T-cell (primary cell): ENCODE measurements at regions not wholly inside any gene's neighbourhood (a gene's known extent, or its start where the extent isn't known, plus 50 kb on each side); places are given as distances from the start of the nearest gene placed in this dataset.

Experiments used
- ATAC-seq, 4 experiments: fragments of 200-7000 bp in 3 of 4; fragments of 150-1000 bp in 1 of 4; cut with Tn5 transposase; replicated peaks in 1 of 4; 1 replicate in 3 of 4; 2 replicates in 1 of 4; pipeline ENCODE4 v1.10.0; 2021; ENCODE audit warnings: moderate library complexity in 3 of 4, mild to moderate bottlenecking in 2 of 4, moderate number of reproducible peaks in 1 of 4
- CTCF ChIA-PET, 2 donors: fragments of 300-600 bp; sonication (Branson Sonifier 250); formaldehyde crosslinking; loops; one replicate each; lab custom pipeline; 2022; ENCODE audit warnings: antibody characterized with exemption in 2 of 2; lab: Charles Lee
- POLR2A ChIA-PET, 2 donors: fragments of 300-600 bp; sonication (Branson Sonifier 250); formaldehyde crosslinking; loops; one replicate each; lab custom pipeline; 2022; ENCODE audit warnings: antibody characterized with exemption in 2 of 2; lab: Charles Lee
- DNase-seq, 35 experiments: peaks; one replicate each; pipeline versions ENCODE4 v3.0.0 to v3.0.0-alpha.2; 2013 to 2023
- H3K27ac ChIP-seq: one replicate; pipeline ENCODE4 v1.5.1; 2013; ENCODE audit warnings: low read length
- H3K27me3 ChIP-seq, 2 experiments: replicated peaks in 1 of 2; 1 replicate in 1 of 2; 2 replicates in 1 of 2; pipeline versions ENCODE4 v1.6.1 to v1.7.0; 2013; ENCODE audit warnings: low read length in 1 of 2, mixed read lengths in 1 of 2; ENCODE audit not compliant: control insufficient read depth in 2 of 2, insufficient read depth in 2 of 2; ENCODE audit errors: extremely low read depth in 1 of 2
- H3K36me3 ChIP-seq, 2 donors: 1 replicate in 1 of 2; 2 replicates in 1 of 2; pipeline versions ENCODE4 v1.6.1 to v1.7.0; 2013; ENCODE audit warnings: low read length in 1 of 2; ENCODE audit not compliant: control insufficient read depth in 2 of 2, insufficient read depth in 1 of 2; ENCODE audit errors: extremely low read depth in 1 of 2
- H3K4me1 ChIP-seq, 2 experiments: 1 replicate in 1 of 2; 2 replicates in 1 of 2; pipeline versions ENCODE4 v1.6.1 to v1.7.0; 2013; ENCODE audit warnings: low read length in 2 of 2, mixed read lengths in 1 of 2; ENCODE audit not compliant: insufficient read depth in 2 of 2, control insufficient read depth in 1 of 2; ENCODE audit errors: extremely low read depth in 1 of 2
- H3K4me3 ChIP-seq, 2 donors: 1 replicate in 1 of 2; 2 replicates in 1 of 2; pipeline versions ENCODE4 v1.5.1 to v1.7.0; 2013; ENCODE audit warnings: mild to moderate bottlenecking in 2 of 2, low read length in 1 of 2, moderate library complexity in 1 of 2; ENCODE audit not compliant: control insufficient read depth in 1 of 2; ENCODE audit errors: extremely low read depth in 1 of 2
- H3K9me3 ChIP-seq: 2 replicates; pipeline ENCODE4 v1.7.0; 2013
- H3K27ac Mint-ChIP-seq, 2 donors: one replicate each; pipeline ENCODE4 v1.8.0; 2020 to 2021; ENCODE audit warnings: mild to moderate bottlenecking in 2 of 2, mixed read lengths in 2 of 2
- H3K27me3 Mint-ChIP-seq, 2 donors: one replicate each; pipeline ENCODE4 v1.8.0; 2021 to 2022; ENCODE audit warnings: mixed read lengths in 2 of 2
- H3K36me3 Mint-ChIP-seq: one replicate; pipeline ENCODE4 v1.8.0; 2021; ENCODE audit warnings: mixed read lengths
- H3K4me1 Mint-ChIP-seq, 3 donors: one replicate each; pipeline ENCODE4 v1.8.0; 2020 to 2022; ENCODE audit warnings: mixed read lengths in 3 of 3, mild to moderate bottlenecking in 1 of 3
- H3K4me3 Mint-ChIP-seq, 3 donors: one replicate each; pipeline ENCODE4 v1.8.0; 2020 to 2022; ENCODE audit warnings: mild to moderate bottlenecking in 3 of 3, mixed read lengths in 3 of 3, moderate library complexity in 3 of 3
- H3K9me3 Mint-ChIP-seq, 3 donors: one replicate each; pipeline ENCODE4 v1.8.0; 2020 to 2022; ENCODE audit warnings: mixed read lengths in 3 of 3
- WGBS: methylation state at CpG from one replicate; pipeline ENCODE4 v1.1.5; 2013; ENCODE audit warnings: missing lambda C conversion rate; ENCODE audit not compliant: insufficient coverage; 5-methylcytosine and 5-hydroxymethylcytosine counted together

DNA sequence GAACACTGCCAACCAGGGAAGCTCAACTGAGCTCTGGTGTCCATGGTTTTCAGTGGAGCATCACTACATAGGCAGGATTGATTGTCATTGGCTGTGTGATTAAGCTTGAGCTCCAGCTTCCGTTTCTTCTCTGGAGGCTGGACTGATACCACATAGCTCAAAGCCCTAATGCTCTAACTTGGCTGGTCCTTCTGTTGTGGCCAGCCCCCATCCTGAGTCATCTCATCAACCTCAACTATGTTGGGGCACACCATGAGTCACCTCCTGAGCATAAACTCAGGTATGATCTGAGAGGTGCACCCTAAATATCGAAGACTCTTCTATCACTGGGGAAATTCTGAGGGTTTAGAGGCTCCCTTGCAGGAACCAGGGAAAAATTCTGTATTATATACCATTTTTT lies 114.5 kb upstream of the INHBA start:
- WGBS = 50% methylated on average over 1 of the region's 2 CpGs
- ChIA-PET POLR2A (no interaction called here), CTCF (no interaction called here)
- DNase-seq = peak in 1 of 35 experiments; percentile 1
- Histone ChIP-seq H3K27ac (no peak overlapping the region), H3K9me3 (no peaks in the 10 kb centered on the region), H3K4me1 (no peaks in the 10 kb centered on the region), H3K36me3 (no peaks in the 10 kb centered on the region), H3K27me3 (no peaks in the 10 kb centered on the region), H3K4me3 (no peak overlapping the region)
- Mint-ChIP-seq H3K4me3 (no peak overlapping the region), H3K27me3 (peaks cover 0 to 4% of the 10 kb centered on the region in 2 donors), H3K27ac (no peak overlapping the region), H3K4me1 (peaks cover 0 to 19% (median 5%) of the 10 kb centered on the region in 3 donors), H3K36me3 (no peaks in the 10 kb centered on the region), H3K9me3 (peaks cover 0 to 3% (median 0%) of the 10 kb centered on the region in 3 donors)
- peak in 1 of 4 experiments; percentile 55 for ATAC-seq

DNA sequence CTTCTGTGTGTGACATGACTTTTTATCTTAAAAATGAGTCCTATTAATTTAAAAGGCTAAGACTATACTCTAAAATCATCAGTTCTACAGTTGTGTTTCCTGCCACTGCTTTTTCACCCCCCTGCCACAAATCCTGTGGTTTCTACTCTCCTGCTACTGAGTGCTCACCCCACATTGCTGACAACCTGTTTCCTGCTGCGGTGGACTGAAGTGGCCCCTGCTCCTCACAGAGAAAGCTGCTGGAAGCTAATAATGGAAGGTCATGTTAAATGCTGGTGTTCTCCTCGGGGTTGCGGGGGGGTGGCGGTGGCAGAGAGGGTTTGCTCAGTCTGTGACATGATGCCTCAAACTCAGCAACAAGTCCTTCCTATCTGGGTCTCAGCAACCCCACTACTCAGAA lies 113.2 kb upstream of the INHBA start:
- Histone ChIP-seq H3K27ac (no peak overlapping the region), H3K4me3 (no peak overlapping the region), H3K27me3 (no peaks in the 10 kb centered on the region), H3K4me1 (no peaks in the 10 kb centered on the region), H3K36me3 (no peaks in the 10 kb centered on the region), H3K9me3 (no peaks in the 10 kb centered on the region)
- peak in 1 of 4 experiments; percentile 23 for ATAC-seq
- H3K9me3 Mint-ChIP-seq = no peaks in the 10 kb centered on the region
- H3K27me3 Mint-ChIP-seq = no peaks in the 10 kb centered on the region
- ChIA-PET POLR2A (no interaction called here), CTCF (no interaction called here)
- H3K4me1 Mint-ChIP-seq = peaks cover 0 to 19% (median 5%) of the 10 kb centered on the region in 3 donors
- H3K36me3 Mint-ChIP-seq = no peaks in the 10 kb centered on the region
- no peak overlapping the region for H3K27ac Mint-ChIP-seq
- WGBS = no CpG with 5 or more reads among the region's 4 CpGs
- peak in 5 of 35 experiments; percentile 1 to 6 (median 1) for DNase-seq
- H3K4me3 Mint-ChIP-seq = no peak overlapping the region

DNA sequence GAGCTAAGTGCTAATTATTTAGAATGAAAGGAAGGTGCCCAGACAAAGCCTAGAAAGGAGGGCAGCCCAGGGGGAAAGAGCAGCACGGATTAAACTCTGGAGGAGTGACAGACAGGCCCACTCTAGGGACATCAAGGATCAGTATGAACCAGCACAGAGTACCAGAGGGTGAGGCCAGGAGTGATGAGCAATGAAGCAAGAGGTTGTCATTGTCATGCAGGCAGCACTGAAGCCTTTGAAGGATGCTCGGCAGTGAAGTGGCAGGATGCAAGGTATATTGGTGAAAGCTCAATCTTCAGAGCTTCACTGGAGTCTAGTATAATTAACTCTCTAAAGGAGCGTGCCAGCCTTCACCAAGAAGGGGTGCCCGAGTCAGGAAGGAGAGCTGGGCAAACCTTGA lies 112.0 kb upstream of the INHBA start:
- DNase-seq = no peak
- ChIA-PET POLR2A (no interaction called here), CTCF (no interaction called here)
- peaks cover 0 to 19% (median 5%) of the 10 kb centered on the region in 3 donors for H3K4me1 Mint-ChIP-seq
- ATAC-seq = no peak
- Histone ChIP-seq H3K36me3 (no peaks in the 10 kb centered on the region), H3K4me1 (no peaks in the 10 kb centered on the region), H3K27me3 (no peaks in the 10 kb centered on the region), H3K9me3 (no peaks in the 10 kb centered on the region), H3K27ac (no peak overlapping the region), H3K4me3 (no peak overlapping the region)
- no peaks in the 10 kb centered on the region for H3K27me3 Mint-ChIP-seq
- no peak overlapping the region for H3K4me3 Mint-ChIP-seq
- no peak overlapping the region for H3K27ac Mint-ChIP-seq
- 58% methylated on average over 4 of the region's 4 CpGs for WGBS
- H3K36me3 Mint-ChIP-seq = no peaks in the 10 kb centered on the region
- no peaks in the 10 kb centered on the region for H3K9me3 Mint-ChIP-seq

- no peak overlapping the region for H3K27ac Mint-ChIP-seq
Observed at GRCh38 chr7:41813286-41813685, 110.4 kb upstream of the INHBA start.

GRCh38 chr7:41811941-41812340 lies 109.1 kb upstream of the INHBA start:
- H3K4me1 Mint-ChIP-seq = peaks cover 0 to 15% (median 5%) of the 10 kb centered on the region in 3 donors
- ChIA-PET CTCF (no interaction called here), POLR2A (no interaction called here)

More at GRCh38 chr7:41813286-41813685, 110.4 kb upstream of the INHBA start:
- Mint-ChIP-seq H3K36me3 (no peaks in the 10 kb centered on the region), H3K27me3 (no peaks in the 10 kb centered on the region), H3K4me1 (peaks cover 0 to 19% (median 5%) of the 10 kb centered on the region in 3 donors), H3K4me3 (no peak overlapping the region), H3K9me3 (peaks cover 0 to 3% (median 0%) of the 10 kb centered on the region in 3 donors)
- DNase-seq = no peak
- H3K4me3 ChIP-seq = no peak overlapping the region
- H3K4me1 ChIP-seq = no peaks in the 10 kb centered on the region
- no peaks in the 10 kb centered on the region for H3K9me3 ChIP-seq
- H3K36me3 ChIP-seq = no peaks in the 10 kb centered on the region
- no peak for ATAC-seq
- H3K27me3 ChIP-seq = no peaks in the 10 kb centered on the region
- ChIA-PET POLR2A (no interaction called here), CTCF (no interaction called here)
- WGBS = no CpG with 5 or more reads among the region's 2 CpGs
- H3K27ac ChIP-seq = no peak overlapping the region

GRCh38 chr7:41809940-41810576 lies 107.2 kb upstream of the INHBA start:
- no peaks in the 10 kb centered on the region for H3K36me3 Mint-ChIP-seq
- H3K4me1 Mint-ChIP-seq = peaks cover 0 to 3% (median 0%) of the 10 kb centered on the region in 3 donors
- DNase-seq = no peak
- Histone ChIP-seq H3K36me3 (no peaks in the 10 kb centered on the region), H3K4me3 (no peak overlapping the region), H3K27me3 (no peaks in the 10 kb centered on the region), H3K4me1 (no peaks in the 10 kb centered on the region), H3K9me3 (no peaks in the 10 kb centered on the region), H3K27ac (no peak overlapping the region)
- H3K4me3 Mint-ChIP-seq = no peak overlapping the region
- H3K27me3 Mint-ChIP-seq = no peaks in the 10 kb centered on the region
- ChIA-PET CTCF (no interaction called here), POLR2A (no interaction called here)
- peaks cover 0 to 3% (median 0%) of the 10 kb centered on the region in 3 donors for H3K9me3 Mint-ChIP-seq
- H3K27ac Mint-ChIP-seq = no peak overlapping the region
- no peak for ATAC-seq
- whole genome bisulfite sequencing = 90% methylated on average over 10 of the region's 13 CpGs

More at GRCh38 chr7:41811941-41812340, 109.1 kb upstream of the INHBA start:
- H3K36me3 ChIP-seq = no peaks in the 10 kb centered on the region
- ATAC-seq (no peak), DNase-seq (no peak)
- no peak overlapping the region for H3K27ac ChIP-seq
- Mint-ChIP-seq H3K9me3 (peaks cover 0 to 3% (median 0%) of the 10 kb centered on the region in 3 donors), H3K27ac (no peak overlapping the region), H3K27me3 (no peaks in the 10 kb centered on the region), H3K4me3 (no peak overlapping the region), H3K36me3 (no peaks in the 10 kb centered on the region)
- H3K27me3 ChIP-seq = no peaks in the 10 kb centered on the region
- H3K4me1 ChIP-seq = no peaks in the 10 kb centered on the region
- H3K4me3 ChIP-seq = no peak overlapping the region
- no peaks in the 10 kb centered on the region for H3K9me3 ChIP-seq
